ENCODE measurements at regions not wholly inside any gene's neighbourhood (a gene's known extent, or its start where the extent isn't known, plus 50 kb on each side); places are given as distances from the start of the nearest gene placed in this dataset.

- ATAC-seq, result no peak
- Histone ChIP-seq H3K79me2 (ENCODE audit: control insufficient read depth, insufficient read depth, low read length) (no peaks in the 10 kb centered on the region), H3K27ac (ENCODE audit: extremely low read depth, low read depth, low read length) (no peak overlapping the region), H3K4me2 (ENCODE audit: insufficient read depth, low read length) (no peak overlapping the region), H3K9me3 (replicated peaks; ENCODE audit: control insufficient read depth, insufficient read depth, low read depth, low read length) (no peaks in the 10 kb centered on the region), H3K27me3 (ENCODE audit: control insufficient read depth in 2 of 2, insufficient read depth in 2 of 2, low read length in 2 of 2) (no peaks in the 10 kb centered on the region), H4K20me1 (replicated peaks; ENCODE audit: control insufficient read depth, insufficient read depth, low read length) (no peaks in the 10 kb centered on the region), H3K9ac (ENCODE audit: insufficient read depth in 1 of 2, low read depth in 2 of 2, low read length in 2 of 2) (no peak overlapping the region), H3K4me3 (no peak overlapping the region), H2AFZ (ENCODE audit: low read depth, low read length) (no peak overlapping the region), H3K36me3 (ENCODE audit: control insufficient read depth, insufficient read depth, low read length) (no peaks in the 10 kb centered on the region), H3K4me1 (replicated peaks in 1 of 2; ENCODE audit: control insufficient read depth in 2 of 2, insufficient read depth in 2 of 2, low read length in 2 of 2) (no peaks in the 10 kb centered on the region), H3K9me1 (ENCODE audit: control insufficient read depth, insufficient read depth, low read length) (no peaks in the 10 kb centered on the region)
- CTCF ChIA-PET (ENCODE audit: low intra/inter-chr PET ratio), result no interaction called here
- FAIRE-seq, result no peak
- WGBS (ENCODE audit: insufficient coverage, low coverage, missing lambda C conversion rate), result 3% methylated on average over 2 of the region's 2 CpGs
- POLR2A ChIA-PET, result no interaction called here
- TF ChIP-seq ATF3 (IDR thresholded peaks at IDR 0.05) (no peak), ATF3 (CRISPR knock-in tag; conservative IDR thresholded peaks at IDR 0.05) (no peak)
- BruUV-seq (replicated peaks), result no TSS peak
- in situ Hi-C loops (cut with MboI) (no loop called here), intact Hi-C loops (cut with micrococcal nuclease) (no loop called here)
- DNase-seq (ENCODE audit: extremely low read depth in 1 of 4, low spot score in 3 of 4), result no peak
Observed at GRCh38 chr6:104068281-104068680, 791.4 kb downstream of the HACE1 start.

GRCh38 chr6:104064876-104065275, 794.8 kb downstream of the HACE1 start:
- H3K27me3 ChIP-seq (ENCODE audit: control insufficient read depth in 2 of 2, insufficient read depth in 2 of 2, low read length in 2 of 2), result no peaks in the 10 kb centered on the region
- no TSS peak for BruUV-seq (replicated peaks)
- no peak overlapping the region for H2AFZ ChIP-seq (ENCODE audit: low read depth, low read length)
- CTCF ChIA-PET (ENCODE audit: low intra/inter-chr PET ratio), result no interaction called here
- H3K36me3 ChIP-seq (ENCODE audit: control insufficient read depth, insufficient read depth, low read length), result no peaks in the 10 kb centered on the region
- H3K27ac ChIP-seq (ENCODE audit: extremely low read depth, low read depth, low read length), result no peak overlapping the region
- DNase-seq (ENCODE audit: extremely low read depth in 1 of 4, low spot score in 3 of 4) (no peak), ATAC-seq (no peak), FAIRE-seq (no peak)
- no peaks in the 10 kb centered on the region for H4K20me1 ChIP-seq (replicated peaks; ENCODE audit: control insufficient read depth, insufficient read depth, low read length)
- POLR2A ChIA-PET, result no interaction called here
- no peak overlapping the region for H3K4me3 ChIP-seq
- no peaks in the 10 kb centered on the region for H3K9me3 ChIP-seq (replicated peaks; ENCODE audit: control insufficient read depth, insufficient read depth, low read depth, low read length)
- H3K4me1 ChIP-seq (replicated peaks in 1 of 2; ENCODE audit: control insufficient read depth in 2 of 2, insufficient read depth in 2 of 2, low read length in 2 of 2), result no peaks in the 10 kb centered on the region
- no peaks in the 10 kb centered on the region for H3K79me2 ChIP-seq (ENCODE audit: control insufficient read depth, insufficient read depth, low read length)
- TF ChIP-seq RBM14 (IDR thresholded peaks at IDR 0.05; ENCODE audit: borderline replicate concordance, insufficient read depth, low read depth, low read length), result no peak
- TF ChIP-seq THAP7 (CRISPR knock-in tag; IDR thresholded peaks at IDR 0.05), result no peak
- no peak for TF ChIP-seq PHF21A (IDR thresholded peaks at IDR 0.05; ENCODE audit: borderline replicate concordance, low read depth)
- H3K9ac ChIP-seq (ENCODE audit: insufficient read depth in 1 of 2, low read depth in 2 of 2, low read length in 2 of 2), result no peak overlapping the region
- intact Hi-C loops (cut with micrococcal nuclease) (no loop called here), in situ Hi-C loops (cut with MboI) (no loop called here)
- WGBS (ENCODE audit: insufficient coverage, low coverage, missing lambda C conversion rate), result 0% methylated on average over 8 of the region's 8 CpGs
- H3K9me1 ChIP-seq (ENCODE audit: control insufficient read depth, insufficient read depth, low read length), result no peaks in the 10 kb centered on the region
- H3K4me2 ChIP-seq (ENCODE audit: insufficient read depth, low read length), result no peak overlapping the region
